Stimulated activated CD8-positive, alpha-beta memory T cell treated with anti-CD3 and anti-CD28 coated beads, Interleukin-7, amount 100 ng/mL, for 48 hours (primary cell): ENCODE measurements at regions not wholly inside any gene's neighbourhood (a gene's known extent, or its start where the extent isn't known, plus 50 kb on each side); places are given as distances from the start of the nearest gene placed in this dataset.

ENCODE experiments used
- DNase-seq, 2 donors: peaks; one replicate each; pipeline ENCODE4 v3.0.0-alpha.2; 2020; ENCODE audit warnings: low read depth in 1 of 2; ENCODE audit errors: extremely low read depth in 1 of 2

- DNase-seq = no peak
Observed at GRCh38 chr19:13611596-13611995, 105.3 kb upstream of the CACNA1A start.

DNA sequence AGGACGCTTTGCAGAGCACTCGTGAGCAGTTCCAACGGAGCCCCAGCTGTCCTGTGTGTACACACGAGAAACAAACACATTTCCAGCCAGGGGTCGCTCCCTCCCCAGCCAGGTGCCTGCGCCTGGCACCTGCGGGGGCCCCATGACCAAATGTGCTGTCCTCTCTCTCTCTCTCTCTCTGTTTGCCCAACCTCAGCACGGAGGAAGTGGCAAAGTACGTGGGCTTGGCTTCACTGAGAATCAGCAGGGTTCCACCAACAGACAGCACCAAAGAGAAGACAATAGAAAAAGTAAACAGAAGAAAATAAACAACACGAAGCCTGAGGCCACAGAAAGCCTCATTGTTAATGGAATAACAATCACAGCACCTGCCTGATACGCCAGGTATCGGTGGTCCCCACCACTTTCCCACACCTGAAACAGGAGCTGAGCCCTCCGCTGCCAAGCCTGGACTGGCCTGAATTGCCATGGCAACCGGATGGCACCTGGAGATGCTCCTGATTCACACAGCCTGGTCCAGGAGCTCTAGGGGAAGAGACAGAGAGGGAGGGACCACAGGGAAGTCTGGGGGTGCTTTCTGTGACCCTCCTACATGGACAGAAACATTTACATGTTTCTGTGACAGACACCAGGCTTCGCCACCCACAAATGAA lies 103.9 kb upstream of the CACNA1A start:
- no peak for DNase-seq

DNA sequence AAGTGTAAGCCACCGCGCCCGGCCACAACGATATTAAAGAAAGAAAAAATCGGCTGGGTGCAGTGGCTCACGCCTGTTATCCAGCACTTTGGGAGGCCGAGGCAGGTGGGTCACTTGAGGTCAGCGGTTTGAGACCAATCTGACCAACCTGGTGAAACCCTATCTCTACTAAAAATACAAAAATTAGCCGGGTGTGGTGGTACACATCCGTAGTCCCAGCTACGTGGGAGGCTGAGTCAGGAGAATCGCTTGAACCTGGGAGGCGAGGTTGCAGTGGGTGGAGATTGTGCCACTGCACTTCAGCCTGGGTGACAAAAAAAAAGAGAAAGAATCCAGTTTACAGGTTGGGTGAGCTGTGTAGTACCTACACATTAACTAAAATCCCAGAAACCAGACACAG lies 99.9 kb upstream of the CACNA1A start:
- DNase-seq = no peak

DNA sequence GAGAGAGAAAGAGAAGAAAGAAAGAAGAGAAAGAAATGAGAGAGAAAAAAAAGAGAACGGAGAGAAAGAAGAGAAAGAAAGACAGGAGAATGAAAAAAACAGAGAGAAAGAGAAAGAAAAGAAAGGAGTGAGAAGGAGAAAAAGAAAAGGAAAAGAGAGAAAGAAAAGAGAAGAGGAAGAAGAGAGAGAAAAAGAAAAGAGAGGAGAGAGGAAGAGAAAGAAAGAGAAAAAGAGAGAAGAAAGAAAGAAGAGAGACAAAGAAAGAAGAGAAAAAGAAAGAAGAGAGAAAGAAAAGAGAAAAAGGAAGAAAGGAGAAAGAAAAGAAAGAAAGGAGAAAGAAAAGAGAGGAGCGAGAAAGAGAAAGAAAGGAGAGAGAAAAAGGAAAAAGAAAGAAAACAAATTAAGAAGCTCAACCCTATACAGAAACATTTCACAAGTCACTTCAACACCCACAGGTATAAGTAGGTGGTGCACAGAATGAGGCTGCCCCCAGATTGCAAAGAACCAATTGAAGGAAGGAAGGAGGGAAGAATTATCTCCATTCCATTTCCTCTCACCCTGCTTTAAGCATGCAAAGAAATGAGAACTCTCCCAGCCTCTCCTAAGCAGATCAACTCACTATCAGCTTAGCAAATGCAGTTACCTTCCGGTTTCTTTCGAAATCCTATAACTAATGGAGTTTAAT lies 98.8 kb upstream of the CACNA1A start:
- no peak for DNase-seq

GRCh38 chr19:13600802-13601201 lies 94.5 kb upstream of the CACNA1A start:
- no peak for DNase-seq

GRCh38 chr19:13600091-13600490 lies 93.8 kb upstream of the CACNA1A start:
- DNase-seq = no peak

DNA sequence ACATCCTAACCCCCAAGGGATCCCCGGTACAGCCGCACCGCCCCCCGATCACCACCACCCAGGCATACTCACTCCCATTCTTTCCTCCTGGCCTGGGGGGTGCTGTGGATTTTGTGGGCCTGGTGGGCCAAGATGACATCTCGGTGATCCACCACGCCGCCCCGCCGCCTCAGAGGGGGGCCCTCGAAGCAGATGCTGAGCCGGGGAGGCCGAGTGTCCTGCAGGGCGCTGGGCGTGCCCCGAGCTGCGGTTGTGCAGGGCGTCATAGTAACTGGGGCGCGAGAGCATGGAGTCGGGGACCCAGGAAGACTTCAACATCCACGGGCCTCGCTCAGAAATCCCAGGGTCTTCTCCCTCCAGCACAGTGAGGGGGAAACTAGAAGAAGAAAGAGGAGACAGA lies 93.4 kb upstream of the CACNA1A start:
- no peak for DNase-seq

- no peak for DNase-seq
Observed at GRCh38 chr19:13598098-13598497, 91.8 kb upstream of the CACNA1A start.

DNA sequence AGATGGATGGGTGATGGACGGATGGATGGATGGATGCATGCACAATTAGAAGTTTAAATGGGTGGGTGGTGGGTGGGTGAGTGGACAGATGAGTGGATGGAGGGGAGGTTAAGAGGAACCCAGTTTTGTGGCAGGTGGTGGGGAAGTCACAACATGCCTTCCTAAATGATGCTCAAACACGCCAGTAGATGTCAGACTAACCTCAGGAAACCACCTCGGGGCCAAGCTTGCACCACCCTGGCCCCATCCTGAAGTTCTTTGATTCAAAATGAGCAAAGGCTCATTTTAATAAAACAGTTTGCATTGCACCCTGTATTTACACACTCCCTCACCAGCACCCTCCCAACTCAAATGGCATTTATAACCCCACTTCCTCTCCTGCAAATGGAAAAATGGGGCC lies 91.4 kb upstream of the CACNA1A start:
- DNase-seq = peak in 1 of 2 donors; percentile 19

DNA sequence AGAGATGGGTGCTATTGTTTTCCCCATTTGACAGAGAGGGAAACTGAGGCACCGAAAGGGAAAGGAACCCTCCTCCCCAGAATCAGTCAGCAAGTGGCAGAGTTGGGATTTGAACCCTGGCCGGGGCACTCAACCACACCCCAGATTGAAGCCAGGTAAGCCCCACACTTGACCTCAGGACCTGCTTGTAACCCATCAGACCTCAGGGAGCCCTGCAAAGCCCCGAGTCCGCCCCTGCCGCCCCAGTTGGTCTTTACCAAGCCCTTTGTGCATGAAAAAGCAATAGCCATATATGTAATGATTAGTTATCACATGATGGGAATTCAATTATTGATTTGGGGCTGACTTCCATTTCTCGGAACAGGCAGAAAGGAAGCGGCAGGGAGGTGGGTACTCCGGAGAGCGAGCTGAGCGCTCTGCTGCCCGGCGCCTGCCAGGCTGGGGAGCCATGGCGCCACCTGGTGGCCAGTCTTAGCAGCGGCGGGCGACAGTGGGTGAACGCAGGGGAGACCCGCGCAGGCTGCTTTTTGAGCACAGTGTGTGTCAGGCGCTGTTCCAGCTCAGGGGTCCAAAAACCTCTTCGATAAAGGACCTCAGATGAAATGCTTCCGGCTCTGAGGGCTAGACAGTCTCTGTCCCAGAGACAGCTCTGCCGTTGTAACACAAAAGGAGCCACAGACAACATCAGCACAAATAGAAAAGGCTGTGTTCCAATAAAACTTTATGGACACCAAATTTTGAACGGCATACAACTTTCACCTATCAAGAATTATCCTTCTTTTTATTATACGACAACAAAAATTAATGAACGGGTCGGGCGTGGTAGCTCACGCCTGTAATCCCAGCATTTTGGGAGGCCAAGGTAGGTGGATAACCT lies 82.9 kb upstream of the CACNA1A start:
- DNase-seq = peak; percentile 55 to 60

- no peak for DNase-seq
Observed at GRCh38 chr19:13585512-13585911, 79.2 kb upstream of the CACNA1A start.

- DNase-seq = no peak
Observed at GRCh38 chr19:13583753-13584152, 77.5 kb upstream of the CACNA1A start.

DNA sequence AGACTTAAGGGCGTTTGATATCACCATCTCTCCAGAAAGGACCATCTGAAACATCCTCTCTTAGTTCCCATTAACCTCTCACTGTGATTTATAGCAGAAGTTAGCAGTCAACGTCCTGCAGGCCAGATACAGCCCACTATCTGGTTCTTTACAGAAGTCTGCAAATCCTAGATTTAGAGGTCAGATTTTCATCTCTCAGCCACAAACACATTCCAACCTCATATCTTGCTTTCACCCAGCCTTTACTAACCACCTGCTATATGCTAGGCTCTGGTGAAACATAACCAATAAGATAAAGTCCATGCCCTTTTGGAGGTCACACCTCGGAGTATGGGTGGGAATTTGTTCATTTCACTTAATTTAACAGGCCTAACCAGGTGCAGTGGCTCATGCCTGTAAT lies 76.8 kb upstream of the CACNA1A start:
- no peak for DNase-seq

- no peak for DNase-seq
Observed at GRCh38 chr19:13581576-13581975, 75.3 kb upstream of the CACNA1A start.

DNA sequence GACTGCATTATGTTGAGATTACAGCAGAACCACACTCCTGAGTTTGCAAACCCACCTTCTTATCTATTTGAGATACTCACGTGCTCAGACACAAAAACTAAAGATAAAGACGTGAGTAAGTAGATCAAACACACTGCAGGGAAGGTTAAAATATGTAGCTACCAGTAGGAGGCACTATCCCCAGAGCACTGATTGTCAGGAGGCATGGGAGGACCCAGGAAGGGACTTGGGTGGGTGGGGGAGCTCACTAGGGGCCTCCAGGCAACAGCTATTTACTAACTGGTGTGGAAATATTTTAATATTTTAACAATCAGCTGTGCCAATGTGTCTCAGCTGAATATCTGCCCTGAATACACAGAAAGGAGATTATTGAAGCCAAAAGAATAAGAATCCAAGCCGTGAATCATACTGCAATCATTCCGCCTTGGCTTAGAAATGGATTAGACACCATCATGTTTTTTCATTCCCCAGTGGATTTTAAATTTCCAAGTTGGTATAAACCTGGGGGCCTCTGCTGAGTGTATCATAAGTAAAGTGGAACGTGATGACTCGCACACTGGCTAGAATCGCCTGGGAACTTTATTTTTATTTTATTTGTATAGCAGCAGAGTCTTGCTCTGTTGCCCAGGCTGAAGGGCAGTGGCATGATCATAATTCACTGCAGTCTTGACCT lies 73.2 kb upstream of the CACNA1A start:
- DNase-seq = no peak

DNA sequence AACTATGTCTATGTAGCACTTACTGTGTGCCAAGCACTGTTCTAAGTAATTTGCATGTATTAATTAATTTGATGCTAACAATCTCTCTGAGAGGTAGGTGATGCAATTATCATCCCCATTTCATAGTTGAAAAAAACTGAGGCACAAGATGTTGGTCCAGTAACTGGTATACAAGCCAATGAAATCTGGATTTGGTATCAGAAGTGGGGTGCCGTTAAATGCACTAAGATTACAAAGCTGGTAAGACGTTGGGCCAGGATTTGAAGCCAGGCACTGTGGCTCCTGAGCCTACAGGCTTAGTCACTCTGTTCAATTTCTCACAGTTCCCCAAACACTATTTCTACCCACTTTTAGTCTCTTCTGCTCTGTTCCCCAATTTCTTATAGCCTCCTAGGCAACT lies 70.4 kb upstream of the CACNA1A start:
- DNase-seq = no peak

GRCh38 chr19:13574933-13575332 lies 68.7 kb upstream of the CACNA1A start:
- DNase-seq = no peak

DNA sequence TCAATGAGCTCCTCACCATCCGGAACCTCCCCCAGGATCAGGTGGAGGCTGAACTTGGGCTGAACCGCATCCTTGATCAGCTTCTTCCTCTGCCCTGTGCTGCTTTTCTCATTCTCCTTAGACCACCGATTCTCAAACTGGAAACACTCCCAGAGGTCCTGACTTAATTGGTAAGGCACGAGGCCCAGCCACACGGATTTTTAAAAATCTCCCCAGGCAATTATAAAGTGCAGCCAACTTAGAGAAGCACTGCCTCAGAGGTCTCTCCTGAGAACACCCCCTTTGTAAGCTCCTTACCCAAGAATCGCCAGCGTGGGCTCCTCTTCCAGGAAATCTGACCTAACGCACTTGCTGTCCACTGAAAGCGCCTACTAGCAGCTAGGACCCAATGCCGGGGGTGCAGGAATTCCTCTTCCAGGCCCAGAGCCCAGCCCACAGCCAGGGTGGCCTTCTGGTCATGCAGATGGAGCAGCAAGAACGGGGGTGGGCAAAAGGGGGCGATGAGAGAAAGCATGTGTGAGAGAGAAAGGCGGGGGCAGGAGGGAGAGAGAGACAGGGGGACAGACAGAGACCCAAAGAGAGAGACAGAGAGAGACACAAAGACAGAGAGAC lies 66.9 kb upstream of the CACNA1A start:
- no peak for DNase-seq

DNA sequence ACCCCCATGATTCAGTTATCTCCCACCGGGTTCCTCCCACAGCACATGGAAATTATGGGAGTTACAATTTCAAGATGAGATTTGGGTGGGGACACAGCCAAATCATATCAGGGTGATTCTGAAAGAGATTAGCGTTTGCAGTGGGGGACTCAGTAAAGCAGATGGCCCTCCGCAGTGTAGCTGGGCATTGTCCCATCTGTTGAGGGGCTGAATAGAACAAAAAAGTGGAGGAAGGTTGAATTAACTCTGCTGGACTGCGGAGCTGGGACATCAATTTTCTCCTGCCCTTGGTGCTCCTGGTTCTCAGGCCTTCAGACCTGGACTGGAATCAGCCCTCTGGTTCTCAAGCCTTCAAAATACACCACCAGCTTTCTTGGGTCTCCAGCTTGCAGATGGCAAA lies 55.2 kb upstream of the CACNA1A start:
- DNase-seq = no peak

GRCh38 chr19:13557756-13558398 lies 51.6 kb upstream of the CACNA1A start:
- DNase-seq = no peak
